NCI-H1092 (cell line): ENCODE measurements at regions not wholly inside any gene's neighbourhood (a gene's known extent, or its start where the extent isn't known, plus 50 kb on each side); places are given as distances from the start of the nearest gene placed in this dataset.
A peak's percentile ranks its signal among the peaks of the same experiment; 100 is the strongest.
"Not testable (repeated sequence)": the region's sequence is repeated elsewhere in the genome, so short reads cannot be mapped to it uniquely, and the experiment has no call there.

Experiments
- DNase-seq: peaks from one replicate; lab custom pipeline; 2025; lab: John Stamatoyannopoulos, UW

GRCh38 chr6:3549314-3549940, 92.6 kb upstream of the SLC22A23 start:
- no peak for DNase-seq

- DNase-seq = no peak
Observed at GRCh38 chr6:3546121-3546520, 89.3 kb upstream of the SLC22A23 start.

- DNase-seq = no peak
Observed at GRCh38 chr6:3545156-3545555, 88.3 kb upstream of the SLC22A23 start.

GRCh38 chr6:3542032-3542640, 85.3 kb upstream of the SLC22A23 start:
- DNase-seq = peak; percentile 27

GRCh38 chr6:3541006-3541585, 84.2 kb upstream of the SLC22A23 start:
- DNase-seq = no peak

GRCh38 chr6:3540253-3540820, 83.5 kb upstream of the SLC22A23 start:
- no peak for DNase-seq

- DNase-seq = no peak
Observed at GRCh38 chr6:3538536-3538935, 81.7 kb upstream of the SLC22A23 start.

GRCh38 chr6:3536901-3537300, 80.1 kb upstream of the SLC22A23 start:
- no peak for DNase-seq

GRCh38 chr6:3535776-3536435, 79.1 kb upstream of the SLC22A23 start:
- DNase-seq = no peak

- DNase-seq = no peak
Observed at GRCh38 chr6:3535033-3535775, 78.4 kb upstream of the SLC22A23 start.

- no peak for DNase-seq
Observed at GRCh38 chr6:3534599-3534998, 77.7 kb upstream of the SLC22A23 start.

GRCh38 chr6:3533981-3534380, 77.1 kb upstream of the SLC22A23 start:
- DNase-seq = no peak

GRCh38 chr6:3532296-3532916, 75.6 kb upstream of the SLC22A23 start:
- no peak for DNase-seq

GRCh38 chr6:3531481-3531880, 74.6 kb upstream of the SLC22A23 start:
- no peak for DNase-seq

GRCh38 chr6:3530515-3530914, 73.7 kb upstream of the SLC22A23 start:
- DNase-seq = no peak

GRCh38 chr6:3529721-3530120, 72.9 kb upstream of the SLC22A23 start:
- DNase-seq = no peak

GRCh38 chr6:3529232-3529631, 72.4 kb upstream of the SLC22A23 start:
- DNase-seq = no peak

GRCh38 chr6:3528081-3528671, 71.3 kb upstream of the SLC22A23 start:
- not testable (repeated sequence) for DNase-seq

- DNase-seq = no peak
Observed at GRCh38 chr6:3527651-3527977, 70.8 kb upstream of the SLC22A23 start.

- no peak for DNase-seq
Observed at GRCh38 chr6:3526962-3527650, 70.3 kb upstream of the SLC22A23 start.

GRCh38 chr6:3525915-3526314, 69.1 kb upstream of the SLC22A23 start:
- DNase-seq = no peak
